GM23338 (cell line): ENCODE measurements at regions not wholly inside any gene's neighbourhood (a gene's known extent, or its start where the extent isn't known, plus 50 kb on each side); places are given as distances from the start of the nearest gene placed in this dataset.

Experiments used
- ATAC-seq: fragments of 200-7000 bp; cut with Tn5 transposase; 3 replicates; pipeline ENCODE4 v1.9.1; 2020
- DNase-seq: peaks from one replicate; pipeline ENCODE4 v3.0.0-alpha.2; 2015; ENCODE audit warnings: low spot score
- H2AFZ ChIP-seq: fragments of 200-600 bp; sonication (generic); 2 replicates; pipeline ENCODE4 v1.8.0; 2016; ENCODE audit warnings: antibody characterized with exemption, mild to moderate bottlenecking, moderate library complexity
- H3F3A ChIP-seq: fragments of 200-600 bp; sonication (generic); replicated peaks from 2 replicates; pipeline ENCODE4 v1.8.0; 2017; ENCODE audit warnings: antibody characterized with exemption, mixed run types, low read depth
- H3K27ac ChIP-seq: fragments of 200-600 bp; sonication (generic); 2 replicates; pipeline ENCODE4 v1.6.1; 2016; ENCODE audit warnings: low read depth
- H3K27me3 ChIP-seq: fragments of 200-600 bp; sonication (generic); 2 replicates; pipeline ENCODE4 v1.8.0; 2016; ENCODE audit warnings: mild to moderate bottlenecking, mixed run types, moderate library complexity; ENCODE audit not compliant: insufficient read depth
- H3K36me3 ChIP-seq: fragments of 200-600 bp; sonication (generic); 2 replicates; pipeline ENCODE4 v1.8.0; 2016; ENCODE audit warnings: mild to moderate bottlenecking; ENCODE audit not compliant: insufficient read depth
- H3K4me1 ChIP-seq: fragments of 200-600 bp; sonication (generic); 2 replicates; pipeline ENCODE4 v1.8.0; 2016; ENCODE audit warnings: mild to moderate bottlenecking, moderate library complexity; ENCODE audit not compliant: insufficient read depth
- H3K4me2 ChIP-seq: fragments of 200-600 bp; sonication (generic); 2 replicates; pipeline ENCODE4 v1.7.1; 2017; ENCODE audit warnings: mixed run types
- H3K4me3 ChIP-seq: fragments of 200-600 bp; sonication (generic); 2 replicates; pipeline ENCODE4 v1.6.1; 2016; ENCODE audit warnings: mixed run types
- H3K79me2 ChIP-seq: fragments of 200-600 bp; sonication (generic); replicated peaks from 2 replicates; pipeline ENCODE4 v1.8.0; 2017; ENCODE audit warnings: mild to moderate bottlenecking; ENCODE audit not compliant: insufficient read depth
- H3K9me2 ChIP-seq: fragments of 200-600 bp; sonication (generic); 2 replicates; pipeline ENCODE4 v1.8.0; 2017; ENCODE audit not compliant: insufficient read depth
- H4K20me1 ChIP-seq: fragments of 200-600 bp; sonication (generic); replicated peaks from 2 replicates; pipeline ENCODE4 v1.8.0; 2017; ENCODE audit warnings: mild to moderate bottlenecking; ENCODE audit not compliant: insufficient read depth
- H3K27ac Mint-ChIP-seq: 2 replicates; pipeline ENCODE4 v1.8.0; 2020; ENCODE audit warnings: inconsistent platforms, mild to moderate bottlenecking, moderate library complexity, mixed read lengths
- H3K27me3 Mint-ChIP-seq: 3 replicates; pipeline ENCODE4 v1.8.0; 2022; ENCODE audit warnings: low read depth, mild to moderate bottlenecking, moderate library complexity, mixed read lengths, inconsistent platforms; ENCODE audit not compliant: insufficient read depth, poor library complexity
- H3K36me3 Mint-ChIP-seq: 3 replicates; pipeline ENCODE4 v1.8.0; 2021; ENCODE audit warnings: low read depth, mild to moderate bottlenecking, inconsistent platforms, moderate library complexity, mixed read lengths
- H3K4me1 Mint-ChIP-seq: 3 replicates; pipeline ENCODE4 v1.8.0; 2020; ENCODE audit warnings: mild to moderate bottlenecking, inconsistent platforms, mixed read lengths
- H3K4me3 Mint-ChIP-seq: 3 replicates; pipeline ENCODE4 v1.8.0; 2021; ENCODE audit warnings: moderate library complexity, mild to moderate bottlenecking, inconsistent platforms, mixed read lengths
- H3K9me3 Mint-ChIP-seq: 3 replicates; pipeline ENCODE4 v1.8.0; 2020; ENCODE audit warnings: moderate library complexity, mild to moderate bottlenecking, inconsistent platforms, mixed read lengths
- CREB1 ChIP-seq: fragments of 250-450 bp; sonication (Bioruptor Pico); IDR thresholded peaks from 2 replicates; pipeline ENCODE4 v1.5.0; 2020; ENCODE audit warnings: low read depth, mild to moderate bottlenecking, moderate library complexity
- CTCF ChIP-seq, 2 experiments: fragments of 200-600 bp in 1 of 2; sonication (generic) in 1 of 2; conservative IDR thresholded peaks; 2 replicates each; pipeline versions ENCODE4 v1.5.1 to v1.6.1; 2016 to 2017; ENCODE audit warnings: antibody characterized with exemption in 2 of 2, low read depth in 2 of 2, mild to moderate bottlenecking in 2 of 2, moderate library complexity in 1 of 2
- NANOG ChIP-seq: IDR thresholded peaks from 2 replicates; pipeline ENCODE4 v1.6.1; 2016; ENCODE audit warnings: antibody characterized with exemption, borderline replicate concordance
- POLR2AphosphoS5 ChIP-seq: IDR thresholded peaks from 2 replicates; pipeline ENCODE4 v1.6.1; 2016; ENCODE audit warnings: antibody characterized with exemption, low read depth
- ZNF114 ChIP-seq: fragments of 250-450 bp; sonication (Bioruptor Pico); IDR thresholded peaks from 2 replicates; pipeline ENCODE4 v1.5.0; 2020; ENCODE audit warnings: mild to moderate bottlenecking, moderate library complexity
- ZNF331 ChIP-seq: fragments of 250-450 bp; sonication (Bioruptor Pico); IDR thresholded peaks from 2 replicates; pipeline ENCODE4 v1.5.0; 2020; ENCODE audit warnings: low read depth, mild to moderate bottlenecking, moderate library complexity
- ZNF462 ChIP-seq: fragments of 250-450 bp; sonication (Bioruptor Pico); IDR thresholded peaks from 2 replicates; pipeline ENCODE4 v1.5.0; 2020; ENCODE audit warnings: mild to moderate bottlenecking, moderate library complexity

GRCh38 chr2:83261591-83262136, 1197.4 kb downstream of the SUCLG1 start:
- H3K27me3 Mint-ChIP-seq = peaks cover 2% of the 10 kb centered on the region
- Histone ChIP-seq H3F3A (no peaks in the 10 kb centered on the region), H3K79me2 (no peaks in the 10 kb centered on the region), H3K4me1 (peaks cover 7% of the 10 kb centered on the region), H3K4me3 (no peak overlapping the region), H3K27me3 (no peaks in the 10 kb centered on the region), H4K20me1 (no peaks in the 10 kb centered on the region), H3K27ac (no peak overlapping the region), H3K9me2 (peaks cover 5% of the 10 kb centered on the region; the same call in 1 of the 2 replicates), H3K36me3 (no peaks in the 10 kb centered on the region), H2AFZ (no peak overlapping the region), H3K4me2 (no peak overlapping the region)
- TF ChIP-seq CTCF (conservative IDR thresholded peaks at IDR 0.05; ENCODE audit: low read depth in 2 of 2) (no peak), POLR2AphosphoS5 (no peak), ZNF114 (CRISPR knock-in tag) (no peak), CREB1 (no peak)
- DNase-seq (no peak), ATAC-seq (no peak)
- peaks cover 7% of the 10 kb centered on the region for H3K4me1 Mint-ChIP-seq
- no peak overlapping the region for H3K27ac Mint-ChIP-seq
- no peak overlapping the region for H3K4me3 Mint-ChIP-seq
- H3K9me3 Mint-ChIP-seq = no peaks in the 10 kb centered on the region; the same call in 2 of the 3 replicates
- no peaks in the 10 kb centered on the region for H3K36me3 Mint-ChIP-seq

GRCh38 chr2:83253848-83254247, 1205.2 kb downstream of the SUCLG1 start:
- peaks cover 2% of the 10 kb centered on the region for H3K27me3 Mint-ChIP-seq
- Histone ChIP-seq H3K4me2 (no peak overlapping the region), H4K20me1 (no peaks in the 10 kb centered on the region), H3K79me2 (no peaks in the 10 kb centered on the region), H3K9me2 (0 out of 2 replicates have a peak, but pooled peaks cover 5% of the 10 kb centered on the region), H3F3A (no peaks in the 10 kb centered on the region), H2AFZ (no peak overlapping the region), H3K27me3 (no peaks in the 10 kb centered on the region), H3K4me1 (no peaks in the 10 kb centered on the region; the same call in 1 of the 2 replicates), H3K36me3 (no peaks in the 10 kb centered on the region), H3K27ac (no peak overlapping the region), H3K4me3 (no peak overlapping the region)
- no peak overlapping the region for H3K4me3 Mint-ChIP-seq
- H3K9me3 Mint-ChIP-seq = peaks cover 14% of the 10 kb centered on the region; the same call in 2 of the 3 replicates
- no peaks in the 10 kb centered on the region for H3K4me1 Mint-ChIP-seq
- H3K27ac Mint-ChIP-seq = no peak overlapping the region
- TF ChIP-seq NANOG (no peak), ZNF331 (no peak), POLR2AphosphoS5 (no peak), ZNF462 (CRISPR knock-in tag) (no peak), ZNF114 (CRISPR knock-in tag) (no peak)
- DNase-seq (no peak), ATAC-seq (no peak)
- H3K36me3 Mint-ChIP-seq = peaks cover 13% of the 10 kb centered on the region; the same call in 2 of the 3 replicates
